HK-2 (cell line): ENCODE measurements at regions not wholly inside any gene's neighbourhood (a gene's known extent, or its start where the extent isn't known, plus 50 kb on each side); places are given as distances from the start of the nearest gene placed in this dataset.
A peak's percentile ranks its signal among the peaks of the same experiment; 100 is the strongest.

Experiments
- DNase-seq: peaks from one replicate; pipeline ENCODE4 v3.0.0-alpha.2; 2018; ENCODE audit not compliant: unreplicated experiment

DNA sequence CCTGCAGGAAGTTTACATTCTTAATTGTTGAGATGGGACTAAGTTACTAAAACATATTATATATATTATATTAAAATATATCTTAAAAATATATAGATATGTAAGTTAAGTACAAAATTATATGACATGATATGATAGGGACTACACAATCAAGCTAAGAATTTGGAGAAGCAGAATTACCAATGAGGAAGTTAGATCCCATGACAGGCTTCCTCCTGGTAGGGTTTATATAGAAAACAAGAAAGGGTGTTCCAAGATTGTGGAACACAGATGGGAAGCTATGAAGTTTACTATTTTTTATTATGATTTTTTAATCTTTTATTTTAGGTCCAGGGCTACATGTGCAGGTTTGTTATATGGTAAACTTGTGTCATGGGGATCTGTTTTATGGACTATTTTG lies 260.8 kb upstream of the ZFHX3 start:
- no peak for DNase-seq

DNA sequence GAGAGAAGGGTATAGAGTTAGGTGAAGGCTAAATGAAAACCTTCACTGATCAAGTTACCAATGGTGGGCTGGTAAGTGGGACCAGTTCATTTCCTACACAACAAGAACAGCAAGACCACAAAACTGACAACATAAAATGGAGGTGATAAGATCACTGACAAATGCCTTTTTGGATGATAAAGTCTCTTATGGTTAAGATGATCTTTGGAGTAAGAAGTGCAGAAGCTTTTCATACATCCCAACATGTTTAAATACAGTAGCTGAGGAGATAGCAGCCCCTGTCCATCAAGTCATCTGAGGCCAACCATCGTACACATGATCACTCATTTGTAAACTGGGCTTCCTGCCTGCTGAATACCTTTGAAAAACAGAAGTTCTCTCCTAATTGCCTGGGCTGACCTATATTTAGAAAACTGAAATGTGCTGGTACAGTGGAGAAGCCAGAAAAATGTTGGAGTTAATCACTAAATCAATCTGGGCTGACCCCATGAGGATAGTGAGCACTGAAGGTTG lies 259.0 kb upstream of the ZFHX3 start:
- DNase-seq: no peak

DNA sequence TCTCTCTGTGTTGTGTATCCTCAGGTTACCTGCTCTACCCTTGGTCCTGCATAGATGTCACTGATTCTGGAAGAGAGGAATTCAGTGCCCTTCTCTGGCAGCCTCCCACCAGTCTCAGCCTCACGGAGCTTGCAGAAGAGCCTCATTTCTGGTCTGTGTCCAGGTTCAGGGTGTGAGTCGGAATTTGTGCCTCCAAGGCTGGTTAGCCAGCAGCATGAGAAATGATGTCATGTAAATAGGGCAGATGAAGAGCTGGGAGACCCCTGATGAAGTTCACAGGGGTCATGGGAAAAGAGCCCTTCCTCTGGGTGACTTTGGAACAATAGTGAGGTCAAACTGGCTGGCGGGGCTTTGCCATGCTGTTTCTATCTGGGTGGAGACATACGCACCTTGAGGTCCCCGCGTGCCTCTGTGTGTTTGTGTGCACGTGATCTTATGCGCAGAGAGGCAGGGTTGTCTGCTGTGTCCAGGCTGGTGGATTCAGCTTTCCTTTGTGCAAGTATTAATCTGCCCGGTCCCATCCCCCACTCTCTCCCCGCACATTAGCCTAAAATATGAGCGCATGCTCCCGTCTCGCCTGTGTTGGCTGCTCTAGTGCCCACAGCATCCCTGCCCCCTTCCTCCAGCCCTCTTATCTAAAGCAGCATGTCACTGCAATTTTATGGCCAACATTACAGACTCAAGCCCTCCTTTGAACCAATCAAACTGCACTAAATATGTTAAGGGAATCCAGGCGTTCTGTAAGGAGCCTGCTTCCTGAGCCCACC lies 256.3 kb upstream of the ZFHX3 start:
- no peak for DNase-seq

DNA sequence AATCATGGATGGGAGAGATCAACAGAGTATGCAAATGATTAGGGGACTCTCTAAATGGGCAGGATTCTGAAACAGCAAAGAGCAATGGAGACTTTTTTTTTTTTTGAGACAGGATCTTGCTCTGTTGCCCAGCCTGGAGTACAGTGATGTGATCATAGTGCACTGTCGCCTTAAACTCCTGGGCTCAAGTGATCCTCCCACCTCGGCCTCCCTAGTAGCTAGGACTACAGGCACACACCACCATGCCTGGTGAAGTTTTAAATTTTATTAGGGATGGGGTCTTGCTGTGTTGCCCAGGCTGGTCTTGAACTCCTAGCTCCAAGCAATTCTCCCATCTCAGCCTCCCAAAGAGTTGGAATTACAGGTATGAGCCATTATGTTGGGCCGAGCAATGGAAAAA lies 255.0 kb upstream of the ZFHX3 start:
- DNase-seq: no peak

DNA sequence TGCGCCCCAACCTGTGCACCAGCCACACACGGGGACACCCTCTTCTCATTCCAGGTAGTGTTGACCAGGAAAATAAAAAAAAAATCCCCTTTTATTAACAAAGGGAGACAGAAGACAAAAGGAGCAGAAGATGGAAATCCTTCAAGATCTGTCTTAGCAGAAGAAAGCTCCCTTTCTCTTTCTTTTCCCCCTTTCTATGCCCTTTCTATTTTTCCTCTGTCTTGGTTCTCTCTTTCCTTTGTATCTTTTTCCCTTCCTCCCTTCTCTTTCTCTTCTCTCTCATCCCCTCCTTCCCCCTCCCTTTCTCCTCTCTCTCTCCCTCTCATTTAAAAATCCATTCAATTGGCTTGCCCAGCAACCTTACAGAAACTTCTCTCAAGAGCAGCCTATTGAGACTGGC lies 254.1 kb upstream of the ZFHX3 start:
- no peak for DNase-seq

DNA sequence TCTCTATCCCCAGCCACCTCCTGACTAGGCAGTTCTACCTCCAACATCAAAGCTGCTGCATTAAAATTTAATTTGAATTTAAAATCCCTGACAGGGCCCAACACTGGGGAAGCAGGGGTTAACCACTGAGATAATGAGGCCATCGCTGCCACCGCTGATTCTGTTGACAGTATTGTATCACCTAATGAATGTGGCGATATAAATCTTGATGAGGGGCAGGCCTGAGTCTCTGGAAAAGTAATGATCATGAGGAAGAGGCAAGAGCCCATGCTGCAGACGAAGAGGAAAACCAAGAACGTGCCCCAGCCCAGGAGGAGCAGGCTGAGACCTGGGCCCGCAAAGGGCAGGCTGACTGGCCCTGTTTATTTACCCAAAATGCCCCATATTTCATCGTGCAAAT lies 251.4 kb upstream of the ZFHX3 start:
- DNase-seq: no peak

DNA sequence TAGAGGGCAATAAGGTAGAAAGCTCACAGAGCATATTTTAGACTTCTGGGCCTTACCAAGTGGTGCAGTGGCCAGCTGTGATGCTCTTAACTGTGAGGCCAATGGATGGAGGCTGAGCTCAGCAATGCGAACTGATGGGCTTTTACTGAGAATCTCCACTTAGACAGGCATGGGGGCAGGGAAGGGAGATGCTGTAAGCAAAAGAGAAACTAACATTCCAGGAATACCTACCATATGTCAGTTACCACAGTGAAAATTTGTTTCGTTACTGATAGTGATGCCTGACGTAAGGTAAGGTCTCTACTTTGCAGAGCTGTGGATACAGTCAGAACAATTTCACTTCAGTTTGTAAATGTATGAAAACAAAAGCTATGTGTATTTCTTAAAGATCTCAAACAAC lies 250.6 kb upstream of the ZFHX3 start:
- DNase-seq: peak; percentile 2

DNA sequence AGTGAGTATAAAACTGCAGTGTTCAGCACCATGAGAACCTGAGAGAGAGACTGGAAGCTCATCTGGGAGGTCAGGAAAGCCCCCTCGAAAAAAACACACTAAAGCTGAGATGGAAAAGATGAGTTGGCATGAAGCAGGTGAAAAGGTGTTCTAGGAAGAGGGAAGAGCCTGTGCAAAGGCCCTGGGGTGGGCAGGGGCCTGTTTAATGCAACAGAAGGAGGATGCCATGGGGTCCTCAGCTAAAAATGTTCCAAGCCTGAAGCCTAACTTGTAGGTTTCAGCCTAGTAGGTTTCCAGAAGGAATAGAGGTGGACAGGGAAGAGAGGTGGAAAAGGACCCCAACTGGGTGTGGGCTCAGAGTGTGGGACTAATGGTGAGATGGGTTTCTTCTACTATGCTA lies 242.3 kb upstream of the ZFHX3 start:
- DNase-seq: no peak

DNA sequence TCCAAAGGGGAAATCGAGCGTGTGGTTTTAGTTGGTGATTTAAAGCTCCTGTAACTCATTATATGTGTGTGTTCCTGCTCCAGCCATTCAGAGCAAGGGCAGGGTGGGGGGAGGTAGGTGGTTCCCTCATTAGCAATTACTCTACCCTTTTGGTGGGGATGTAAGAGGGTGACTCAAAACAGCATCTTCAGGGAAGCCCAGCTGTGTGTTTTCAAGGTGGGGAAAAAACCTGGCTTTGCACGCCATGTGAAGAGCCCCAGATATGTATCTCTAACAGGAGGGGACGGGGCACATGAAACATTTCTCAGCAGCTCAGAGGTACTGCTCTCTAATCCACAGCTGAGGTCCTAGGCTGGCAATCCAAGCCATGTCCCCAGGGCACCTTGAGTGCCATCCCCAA lies 241.3 kb upstream of the ZFHX3 start:
- DNase-seq: no peak

DNA sequence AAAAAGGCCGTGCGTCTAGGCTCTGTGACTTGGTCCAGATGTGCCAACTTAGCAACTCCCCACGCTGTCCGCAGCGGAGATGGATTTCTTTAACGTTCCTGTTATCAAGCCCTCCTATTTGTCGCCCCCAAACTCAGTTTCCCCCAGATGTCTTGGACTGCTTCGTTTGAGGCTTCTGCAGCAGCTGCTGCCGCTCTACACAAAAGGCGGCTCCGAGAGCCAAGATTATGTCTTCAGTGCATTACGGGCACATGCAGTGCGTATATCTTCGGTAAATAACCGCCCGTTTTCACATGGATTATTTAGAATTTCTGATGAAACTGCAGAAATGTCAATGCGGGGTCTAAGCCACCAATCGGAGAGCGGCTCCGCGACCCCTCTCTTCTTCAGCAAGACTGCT lies 240.6 kb upstream of the ZFHX3 start:
- no peak for DNase-seq

DNA sequence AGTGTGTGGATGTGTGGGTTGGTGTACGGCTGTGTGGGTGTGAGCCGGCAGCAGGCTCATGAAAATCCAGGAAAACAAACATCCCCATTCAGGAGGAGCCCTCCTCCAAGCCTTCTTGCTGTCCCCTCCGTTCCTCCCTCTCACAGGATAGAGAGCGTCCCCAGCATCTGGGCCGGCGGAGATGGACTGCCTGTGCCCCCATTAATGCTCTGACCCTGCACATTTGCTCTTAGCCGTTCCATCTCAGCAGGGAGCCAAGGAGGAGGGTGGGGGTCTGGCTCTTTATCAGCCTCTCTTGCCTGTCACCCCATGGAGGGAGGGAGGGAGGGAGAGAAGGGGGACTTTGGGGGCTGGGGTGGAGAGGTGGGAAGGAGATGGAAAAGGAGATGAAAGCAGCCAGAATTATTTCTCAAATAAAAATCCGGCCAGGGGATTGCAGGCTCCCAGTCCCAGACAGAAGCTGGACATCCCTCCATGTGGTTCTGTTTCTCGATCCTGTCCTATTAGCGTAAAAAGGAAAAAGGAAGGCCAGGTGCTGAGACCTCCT lies 240.0 kb upstream of the ZFHX3 start:
- DNase-seq: no peak

DNA sequence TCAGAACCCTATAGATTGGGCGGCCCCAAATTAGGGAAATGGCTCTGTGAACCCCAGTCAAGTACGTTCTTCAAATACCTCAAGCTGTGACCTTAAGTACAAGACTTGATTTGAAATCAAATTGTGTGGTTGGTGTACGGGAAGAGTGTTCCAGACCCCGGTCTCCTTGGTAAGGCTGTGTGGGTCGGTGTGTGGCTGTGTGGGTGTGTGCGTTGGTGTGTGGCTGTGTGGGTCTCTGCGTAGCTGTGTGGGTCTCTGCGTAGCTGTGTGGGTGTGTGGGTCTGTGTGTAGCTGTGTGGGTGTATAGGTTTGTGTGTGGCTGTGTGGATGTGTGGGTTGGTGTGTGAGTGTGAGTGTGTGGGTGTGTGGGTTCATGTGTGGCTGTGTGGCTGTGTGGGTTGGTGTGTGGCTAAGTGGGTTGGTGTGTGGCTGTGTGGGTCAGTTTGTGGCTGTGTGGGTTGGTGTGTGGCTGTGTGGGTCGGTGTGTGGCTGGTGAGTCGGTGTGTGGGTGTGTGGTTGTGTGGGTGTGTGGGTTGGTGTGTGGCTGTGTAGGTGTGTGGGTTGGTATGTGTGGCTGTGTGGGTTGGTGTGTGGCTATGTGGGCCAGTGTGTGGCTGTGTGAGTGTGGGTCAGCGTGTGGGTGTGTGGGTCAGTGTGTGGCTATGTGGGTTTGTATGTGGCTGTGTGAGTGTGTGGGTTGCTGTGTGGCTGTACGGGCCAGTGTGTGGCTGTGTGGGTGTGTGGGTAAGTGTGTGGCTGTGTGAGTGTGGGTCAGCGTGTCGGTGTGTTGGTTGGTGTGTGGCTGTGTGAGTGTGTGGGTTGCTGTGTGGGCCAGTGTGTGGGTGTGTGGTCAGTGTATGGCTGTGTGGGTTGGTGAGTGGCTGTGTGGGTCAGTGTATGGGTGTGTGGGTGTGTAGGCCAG lies 238.7 kb upstream of the ZFHX3 start:
- DNase-seq: no peak

DNA sequence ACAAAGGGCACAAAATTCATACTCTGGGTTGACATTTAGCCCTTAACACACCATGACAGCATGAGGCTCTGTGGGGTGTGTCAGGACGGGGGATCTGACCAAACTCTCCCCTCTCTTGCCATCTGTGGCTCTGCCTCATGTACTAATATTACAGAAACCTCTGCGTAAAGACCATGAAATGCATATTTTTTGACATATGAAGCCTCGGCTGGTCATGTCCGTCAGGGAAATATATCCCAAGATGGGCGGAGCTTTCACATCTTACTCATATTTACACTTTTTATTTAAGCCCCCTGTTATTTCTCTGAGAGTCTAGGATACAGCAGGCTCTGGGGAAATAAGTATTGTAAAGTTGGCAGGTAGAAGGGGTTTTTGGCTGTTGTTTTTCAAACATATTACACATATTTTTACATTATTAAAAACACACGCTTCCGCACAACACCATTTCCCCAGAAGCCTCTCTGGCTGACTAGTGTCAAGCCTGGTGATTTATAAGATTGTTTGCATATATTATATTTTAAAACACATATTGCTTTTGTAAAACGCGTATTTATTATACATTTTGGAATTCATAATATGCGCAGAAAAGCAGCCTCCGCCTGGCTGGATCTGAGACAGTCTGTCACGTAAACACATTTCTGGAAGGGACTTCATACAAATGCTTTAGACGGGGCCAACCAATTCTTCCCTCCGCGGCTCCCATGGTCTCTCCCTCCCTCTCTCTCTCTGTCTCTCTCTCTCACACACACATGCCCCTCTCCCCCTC lies 237.7 kb upstream of the ZFHX3 start:
- no peak for DNase-seq

DNA sequence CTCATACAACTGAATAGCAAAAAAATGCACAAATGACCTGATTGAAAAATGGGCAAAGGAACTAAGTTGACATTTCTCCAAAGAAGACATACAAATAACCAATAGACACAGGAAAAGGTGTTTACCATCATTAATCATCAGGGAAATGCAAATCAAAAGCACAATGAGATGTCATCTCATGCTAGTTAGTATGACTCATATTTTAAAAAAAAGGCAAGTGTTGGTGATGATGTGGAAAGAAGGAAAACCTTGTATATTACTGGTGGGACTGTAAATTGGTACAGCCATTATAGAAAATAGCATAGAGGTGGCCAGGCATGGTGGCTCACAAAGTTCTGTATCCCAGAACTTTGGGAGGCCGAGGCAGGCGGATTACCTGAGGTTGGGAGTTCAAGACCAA lies 232.5 kb upstream of the ZFHX3 start:
- DNase-seq: no peak

DNA sequence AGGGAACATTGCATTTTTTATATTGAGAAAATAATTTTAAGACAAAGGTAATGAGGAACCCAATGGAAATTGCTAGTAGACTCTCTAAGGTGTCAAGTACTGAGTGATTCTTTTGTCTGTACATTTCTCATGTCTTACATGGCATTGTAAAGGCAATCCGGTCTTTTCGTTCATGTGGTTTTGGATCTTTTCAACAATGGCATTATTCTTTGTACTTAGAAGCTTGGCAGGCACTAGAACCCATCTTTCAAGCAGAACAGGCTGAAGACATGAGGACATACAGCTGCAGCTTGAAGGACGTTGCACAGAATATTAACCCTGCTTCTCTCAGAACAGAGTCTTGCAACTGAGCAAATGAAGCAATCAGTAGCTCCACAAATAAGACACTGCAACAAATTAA lies 231.5 kb upstream of the ZFHX3 start:
- no peak for DNase-seq

DNA sequence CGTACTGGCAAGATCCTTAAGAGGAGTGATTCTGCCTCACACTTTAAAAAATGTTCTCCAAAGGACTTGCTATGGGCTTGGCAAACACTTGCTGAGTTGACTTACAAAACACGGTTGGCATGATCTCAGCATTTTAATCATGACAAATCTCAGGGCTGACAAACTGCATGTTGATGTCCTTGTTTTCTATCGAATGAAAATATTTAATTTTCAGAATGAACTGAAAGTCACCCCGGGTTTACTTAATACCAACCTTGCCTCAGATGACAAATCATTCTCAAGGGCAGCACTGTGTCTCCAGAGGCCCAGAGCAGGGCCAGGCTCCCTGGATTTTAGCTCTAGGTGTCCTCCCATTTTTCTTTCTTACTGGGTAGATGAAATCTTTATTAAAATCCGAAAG lies 229.1 kb upstream of the ZFHX3 start:
- DNase-seq: no peak

DNA sequence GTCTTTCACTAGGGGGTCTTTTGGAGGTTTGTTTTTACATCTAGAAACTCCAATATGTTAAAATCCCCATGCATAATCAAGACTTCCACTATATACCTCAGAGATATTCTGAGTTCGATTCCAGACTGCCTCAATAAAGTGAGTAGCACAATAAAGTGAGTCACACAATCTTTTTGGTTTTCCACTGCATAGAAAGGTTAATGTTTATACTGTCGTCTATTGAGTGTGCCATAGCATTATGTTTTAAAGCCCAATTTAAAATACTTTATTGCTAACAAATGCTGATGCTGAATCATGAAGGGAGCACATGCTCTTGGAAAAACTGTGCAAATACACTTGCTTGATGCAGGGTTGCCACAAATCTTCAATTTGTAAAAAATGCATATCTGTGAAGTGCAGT lies 227.5 kb upstream of the ZFHX3 start:
- no peak for DNase-seq

DNA sequence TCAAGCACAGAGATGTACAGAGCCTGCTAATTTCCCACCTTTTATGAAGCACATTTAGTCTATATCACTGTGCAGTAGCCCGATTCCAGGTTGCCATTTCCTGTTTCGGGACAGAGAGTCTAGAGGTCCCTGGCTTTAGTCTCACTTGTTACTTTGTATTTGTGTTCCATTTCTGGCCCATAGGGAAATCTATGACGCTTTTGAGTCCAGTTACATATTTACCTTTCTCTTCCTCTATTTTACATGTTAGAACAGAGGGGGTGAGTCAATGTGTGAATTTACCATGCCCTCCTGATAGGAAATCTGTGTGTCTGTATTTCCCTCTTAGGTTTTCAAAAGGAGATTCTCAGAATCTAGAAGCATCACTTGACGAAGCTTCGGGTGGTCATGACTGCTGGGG lies 227.1 kb upstream of the ZFHX3 start:
- no peak for DNase-seq

DNA sequence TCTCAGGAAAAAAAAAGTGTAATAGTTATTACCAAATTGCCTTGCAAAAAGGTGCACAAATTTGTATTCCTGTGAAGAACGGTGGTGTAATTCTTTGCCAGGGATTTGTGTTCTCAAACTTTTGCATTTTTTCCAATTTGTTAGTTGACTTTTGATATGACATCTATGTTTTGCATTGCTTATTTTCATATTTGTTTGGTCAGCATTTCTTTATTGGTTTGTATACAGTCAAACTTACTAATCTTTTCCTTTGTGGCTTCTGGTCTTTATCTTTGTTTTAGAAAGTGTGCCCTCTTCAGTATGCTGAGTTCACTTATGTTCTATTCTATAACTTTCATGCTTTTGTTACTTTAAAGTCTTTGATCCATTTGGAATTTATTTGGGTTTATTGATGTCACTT lies 226.2 kb upstream of the ZFHX3 start:
- DNase-seq: no peak

DNA sequence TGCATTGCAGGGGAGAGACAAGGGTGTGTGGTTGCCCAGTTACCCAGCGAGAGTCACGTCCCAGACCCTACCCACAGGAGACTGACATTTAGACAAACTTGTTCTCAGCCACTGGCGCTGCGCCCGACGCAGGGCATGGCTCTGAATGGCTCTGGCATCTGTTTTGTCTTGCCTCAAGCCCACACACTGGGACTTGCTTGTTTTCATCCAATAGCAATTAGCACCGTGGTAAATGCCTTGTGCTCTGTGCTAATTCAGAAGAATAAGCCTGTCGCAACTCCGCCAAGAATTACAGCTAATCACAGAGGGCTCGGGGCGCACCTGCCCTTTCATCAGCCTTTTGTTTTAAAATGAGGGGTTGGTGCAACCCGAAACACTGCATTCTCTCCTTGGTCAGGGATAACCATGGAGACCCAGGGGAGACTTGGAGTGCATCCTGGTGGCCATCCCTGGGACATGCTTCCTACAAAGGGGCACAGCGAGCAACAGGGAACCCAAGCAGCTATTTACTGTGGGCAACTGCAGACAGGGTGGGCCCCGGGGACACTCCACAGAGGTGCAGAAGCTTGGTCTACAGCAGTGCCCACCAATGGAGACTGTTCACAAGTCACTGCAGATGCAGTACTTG lies 220.6 kb upstream of the ZFHX3 start:
- DNase-seq: no peak

DNA sequence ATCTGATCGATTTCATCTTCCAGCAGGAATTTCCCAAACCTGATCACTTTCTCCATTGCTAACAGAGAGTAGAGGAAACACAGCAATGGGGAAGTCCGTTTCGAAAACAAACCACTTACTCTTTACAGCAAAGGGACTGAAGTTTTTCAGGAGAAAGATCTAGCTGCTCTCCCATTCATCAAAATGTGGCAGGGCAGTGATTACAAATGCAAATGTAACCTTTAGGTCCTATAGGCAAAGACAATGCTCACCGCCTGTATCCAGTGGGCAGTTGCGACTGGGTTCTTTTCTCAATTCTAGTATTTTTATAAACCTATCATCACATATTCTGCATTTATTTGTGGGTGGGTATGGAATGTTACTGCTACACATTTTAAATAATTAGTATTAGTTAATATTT lies 218.0 kb upstream of the ZFHX3 start:
- DNase-seq: no peak
